HEK293T (cell line): ENCODE measurements at regions not wholly inside any gene's neighbourhood (a gene's known extent, or its start where the extent isn't known, plus 50 kb on each side); places are given as distances from the start of the nearest gene placed in this dataset.

Experiments
- CTCF ChIA-PET: fragments of 350-600 bp; formaldehyde crosslinking; extraction: SDS; loops from one replicate; lab custom pipeline; 2021; ENCODE audit warnings: antibody characterized with exemption, inconsistent platforms; lab: Yijun Ruan, JAX
- POLR2A ChIA-PET: fragments of 350-600 bp; formaldehyde crosslinking; extraction: SDS; loops from one replicate; lab custom pipeline; 2020; ENCODE audit warnings: antibody characterized with exemption, inconsistent platforms; lab: Yijun Ruan, JAX
- DNase-seq: peaks from one replicate; pipeline ENCODE4 v3.0.0; 2012; ENCODE audit warnings: mixed read lengths; ENCODE audit errors: extremely low spot score
- ARNT ChIP-seq: fragments of 450-650 bp; IDR thresholded peaks from 2 replicates; pipeline ENCODE4 v1.6.1; 2017; ENCODE audit warnings: mild to moderate bottlenecking
- BHLHE40 ChIP-seq: fragments of 450-650 bp; IDR thresholded peaks from 2 replicates; pipeline ENCODE4 v1.6.1; 2016; ENCODE audit warnings: mild to moderate bottlenecking, moderate library complexity, borderline replicate concordance
- CTBP1 ChIP-seq: fragments of 450-650 bp; IDR thresholded peaks from 2 replicates; pipeline ENCODE4 v1.6.1; 2016; ENCODE audit warnings: borderline replicate concordance
- ELF4 ChIP-seq: fragments of 450-650 bp; IDR thresholded peaks from 2 replicates; pipeline ENCODE4 v1.6.1; 2017; ENCODE audit warnings: antibody characterized with exemption
- FOXA1 ChIP-seq: fragments of 450-650 bp; IDR thresholded peaks from 2 replicates; pipeline ENCODE4 v1.6.1; 2016; ENCODE audit warnings: mild to moderate bottlenecking
- FOXK2 ChIP-seq: fragments of 450-650 bp; IDR thresholded peaks from 2 replicates; pipeline ENCODE4 v1.6.1; 2016; ENCODE audit warnings: mild to moderate bottlenecking
- FOXM1 ChIP-seq: fragments of 450-650 bp; IDR thresholded peaks from 2 replicates; pipeline ENCODE4 v1.6.1; 2017; ENCODE audit warnings: mild to moderate bottlenecking, borderline replicate concordance
- HDGF ChIP-seq: fragments of 450-650 bp; IDR thresholded peaks from 2 replicates; pipeline ENCODE4 v1.6.1; 2017; ENCODE audit warnings: antibody characterized with exemption, borderline replicate concordance
- L3MBTL2 ChIP-seq: fragments of 450-650 bp; conservative IDR thresholded peaks from 2 replicates; pipeline ENCODE4 v1.6.1; 2016; ENCODE audit warnings: mild to moderate bottlenecking
- LEF1 ChIP-seq: fragments of 450-650 bp; IDR thresholded peaks from 2 replicates; pipeline ENCODE4 v1.6.1; 2017; ENCODE audit warnings: mild to moderate bottlenecking, borderline replicate concordance
- NFRKB ChIP-seq: fragments of 450-650 bp; IDR thresholded peaks from 2 replicates; pipeline ENCODE4 v1.6.1; 2016; ENCODE audit warnings: mild to moderate bottlenecking, moderate library complexity
- PKNOX1 ChIP-seq: fragments of 450-650 bp; IDR thresholded peaks from 2 replicates; pipeline ENCODE4 v1.6.1; 2016
- SP1 ChIP-seq: fragments of 450-650 bp; IDR thresholded peaks from 2 replicates; pipeline ENCODE4 v1.6.1; 2017
- SUZ12 ChIP-seq: fragments of 450-650 bp; IDR thresholded peaks from 2 replicates; pipeline ENCODE4 v1.6.1; 2016; ENCODE audit warnings: mild to moderate bottlenecking
- TARDBP ChIP-seq: fragments of 450-650 bp; IDR thresholded peaks from 2 replicates; pipeline ENCODE4 v1.6.1; 2016
- ZNF384 ChIP-seq: fragments of 450-650 bp; IDR thresholded peaks from 2 replicates; pipeline ENCODE4 v1.6.1; 2016

- DNase-seq: no peak
- ChIA-PET CTCF (no interaction called here), POLR2A (no interaction called here)
- TF ChIP-seq ZNF384: no peak
- no peak for TF ChIP-seq LEF1
- TF ChIP-seq L3MBTL2: no peak
These were observed 89.1 kb downstream of the DHCR7 start for GRCh38 chr11:71358963-71359567.

DNA sequence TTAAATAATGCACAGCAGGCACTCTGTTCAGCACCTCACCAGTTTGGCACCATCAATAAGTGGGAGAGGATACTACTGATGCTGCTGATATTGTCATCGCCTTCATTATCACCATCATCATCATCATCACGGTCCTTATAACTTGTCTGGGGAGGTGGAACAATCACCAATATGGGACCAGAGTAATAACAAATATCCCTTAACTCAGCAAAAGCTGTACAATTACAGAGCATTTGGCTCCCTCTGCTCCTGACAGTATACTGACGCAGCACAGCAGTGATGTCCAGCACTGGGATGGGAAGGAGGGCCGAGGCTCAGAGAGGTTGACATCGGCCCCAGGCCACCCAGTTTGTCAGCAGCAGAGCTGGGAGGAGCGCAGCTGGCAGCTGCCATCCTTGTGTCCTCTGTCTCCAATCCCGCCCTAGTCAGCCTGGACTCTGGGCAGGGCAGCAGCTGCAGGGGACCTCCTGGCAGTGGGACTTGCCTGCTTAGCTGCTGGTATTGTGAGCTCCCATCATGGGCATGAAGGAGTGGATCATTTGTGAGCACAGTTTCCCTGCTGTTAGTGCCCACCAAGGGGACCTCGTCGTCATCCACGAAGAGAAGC, 90.0 kb downstream of the DHCR7 start:
- CTCF ChIA-PET: no interaction called here
- no peak for DNase-seq
- TF ChIP-seq ELF4 (no peak), LEF1 (no peak), ARNT (no peak), PKNOX1 (no peak), CTBP1 (no peak), SUZ12 (no peak), FOXM1 (no peak), ZNF384 (no peak), FOXA1 (no peak), FOXK2 (no peak)
- POLR2A ChIA-PET: no interaction called here

GRCh38 chr11:71357414-71357813, 90.8 kb downstream of the DHCR7 start:
- ChIA-PET CTCF (no interaction called here), POLR2A (no interaction called here)
- no peak for DNase-seq
- TF ChIP-seq FOXA1: no peak
- no peak for TF ChIP-seq BHLHE40
- TF ChIP-seq ZNF384: no peak
- no peak for TF ChIP-seq ELF4
- TF ChIP-seq ARNT: no peak
- TF ChIP-seq HDGF: no peak
- TF ChIP-seq SUZ12: no peak
- TF ChIP-seq CTBP1: no peak
- no peak for TF ChIP-seq FOXM1
- TF ChIP-seq PKNOX1: no peak
- no peak for TF ChIP-seq L3MBTL2
- no peak for TF ChIP-seq TARDBP
- no peak for TF ChIP-seq LEF1

- no peak for TF ChIP-seq ARNT
- TF ChIP-seq L3MBTL2: no peak
- TF ChIP-seq TARDBP: no peak
- TF ChIP-seq NFRKB: no peak
- TF ChIP-seq SP1: no peak
- no peak for TF ChIP-seq FOXK2
- no peak for TF ChIP-seq FOXM1
- TF ChIP-seq SUZ12: no peak
- no peak for TF ChIP-seq PKNOX1
- TF ChIP-seq ELF4: no peak
- TF ChIP-seq HDGF: no peak
- no peak for TF ChIP-seq ZNF384
- no peak for TF ChIP-seq CTBP1
- no peak for DNase-seq
- POLR2A ChIA-PET: no interaction called here
- CTCF ChIA-PET: no interaction called here
These were observed 91.3 kb downstream of the DHCR7 start for GRCh38 chr11:71356904-71357303.

DNA sequence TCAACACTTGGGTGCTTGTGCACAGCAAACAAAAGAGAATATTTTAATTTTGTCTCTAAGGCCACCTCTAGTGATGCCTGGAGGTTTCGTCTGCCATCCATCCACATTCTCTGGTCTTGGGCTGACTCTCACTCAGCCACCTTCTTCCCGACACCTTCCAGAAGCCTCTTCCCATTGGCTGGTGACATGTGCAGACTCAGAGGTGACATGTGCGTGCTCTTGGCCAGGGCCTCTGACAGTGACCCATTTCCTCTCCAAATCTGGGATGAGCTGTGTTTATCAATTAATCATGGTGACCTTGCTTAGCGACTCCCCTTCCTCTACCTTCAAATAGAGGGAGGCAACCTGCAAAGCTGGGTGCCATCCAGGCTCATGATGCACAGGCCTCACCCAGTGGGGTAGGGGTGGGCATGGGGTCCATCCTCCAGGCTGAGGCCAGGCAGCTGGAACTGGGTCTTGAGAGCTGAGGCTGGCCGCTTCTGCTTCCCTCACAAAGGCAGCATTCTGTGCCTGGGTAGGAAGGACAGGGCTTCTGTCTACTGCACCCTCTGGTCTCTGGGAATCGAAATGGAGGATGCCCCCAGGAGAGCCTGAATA, 91.8 kb downstream of the DHCR7 start:
- ChIA-PET POLR2A (no interaction called here), CTCF (no interaction called here)
- DNase-seq: no peak
- TF ChIP-seq TARDBP (no peak), FOXK2 (no peak), SUZ12 (no peak), FOXM1 (no peak), BHLHE40 (no peak), SP1 (no peak), L3MBTL2 (no peak), ARNT (no peak), PKNOX1 (no peak), ZNF384 (no peak), HDGF (no peak), NFRKB (no peak), CTBP1 (no peak), FOXA1 (no peak)

- TF ChIP-seq CTBP1 (no peak), L3MBTL2 (no peak), FOXM1 (no peak), TARDBP (no peak), HDGF (no peak), LEF1 (no peak), FOXK2 (no peak)
- POLR2A ChIA-PET: no interaction called here
- CTCF ChIA-PET: no interaction called here
- DNase-seq: no peak
These were observed 92.9 kb downstream of the DHCR7 start for GRCh38 chr11:71355281-71355680.
